Panc1 (cell line): ENCODE measurements at regions not wholly inside any gene's neighbourhood (a gene's known extent, or its start where the extent isn't known, plus 50 kb on each side); places are given as distances from the start of the nearest gene placed in this dataset.

Source experiments
- ATAC-seq: fragments of 200-7000 bp; cut with Tn5 transposase; 2 replicates; pipeline ENCODE4 v1.9.1; 2020; ENCODE audit warnings: mild to moderate bottlenecking, moderate library complexity
- BruUV-seq: library from RNA; stranded (reverse); fragments of 400-500 nt; replicated peaks from 2 replicates; lab custom pipeline; 2021; lab: Mats Ljungman, UMichigan
- CTCF ChIA-PET: fragments of 300-600 bp; sonication (Branson Sonifier 250); formaldehyde crosslinking; loops from one replicate; lab custom pipeline; 2022; ENCODE audit warnings: antibody characterized with exemption; lab: Charles Lee
- POLR2A ChIA-PET: fragments of 300-600 bp; sonication (Branson Sonifier 250); formaldehyde crosslinking; loops from one replicate; lab custom pipeline; 2022; ENCODE audit warnings: antibody characterized with exemption; lab: Charles Lee
- DNase-seq: peaks from one replicate; pipeline ENCODE4 v3.0.0-alpha.2; 2010; ENCODE audit warnings: low read depth, low spot score
- H3K27ac ChIP-seq: 2 replicates; pipeline ENCODE4 v1.5.1; 2011; ENCODE audit warnings: mild to moderate bottlenecking, low read length, inconsistent platforms
- H3K27me3 ChIP-seq: fragments of 200-500 bp; sonication (Bioruptor generic); 2 replicates; pipeline ENCODE4 v1.6.0; 2014; ENCODE audit warnings: low read length, inconsistent platforms; ENCODE audit not compliant: control insufficient read depth, insufficient read depth
- H3K36me3 ChIP-seq: fragments of 200-500 bp; sonication (Bioruptor generic); 2 replicates; pipeline ENCODE4 v1.5.1; 2014; ENCODE audit warnings: inconsistent platforms, mild to moderate bottlenecking, low read length, moderate library complexity; ENCODE audit not compliant: control insufficient read depth, insufficient read depth
- H3K4me1 ChIP-seq: 2 replicates; pipeline ENCODE4 v1.5.1; 2011; ENCODE audit warnings: inconsistent platforms, mild to moderate bottlenecking, low read length, moderate library complexity; ENCODE audit not compliant: control insufficient read depth, insufficient read depth
- H3K4me3 ChIP-seq, 2 experiments: 2 replicates each; pipeline ENCODE4 v1.5.1; 2011 to 2012; ENCODE audit warnings: low read depth in 2 of 2, low read length in 2 of 2, mild to moderate bottlenecking in 2 of 2, inconsistent platforms in 1 of 2, moderate library complexity in 1 of 2
- H3K9me3 ChIP-seq: fragments of 200-500 bp; sonication (Bioruptor generic); 2 replicates; pipeline ENCODE4 v1.5.1; 2014; ENCODE audit warnings: low read depth, mild to moderate bottlenecking, inconsistent platforms, low read length, moderate library complexity; ENCODE audit not compliant: control insufficient read depth, insufficient read depth
- POLR2AphosphoS5 ChIP-seq: IDR thresholded peaks from 2 replicates; pipeline ENCODE4 v1.6.1; 2012; ENCODE audit warnings: mild to moderate bottlenecking, low read depth, low read length, moderate library complexity
- SIN3A ChIP-seq: IDR thresholded peaks from 2 replicates; pipeline ENCODE4 v1.6.1; 2012; ENCODE audit warnings: low read depth, mild to moderate bottlenecking, low read length, moderate library complexity, borderline replicate concordance; ENCODE audit not compliant: insufficient read depth
- TCF7L2 ChIP-seq: IDR thresholded peaks from 2 replicates; pipeline ENCODE4 v1.6.1; 2011; ENCODE audit warnings: mild to moderate bottlenecking, low read depth, low read length, inconsistent platforms
- in situ Hi-C: cut with HindIII; loops from 2 replicates; pipeline ENCODE4 v1.10.0; 2016; ENCODE audit warnings: low sequenced_read_pairs, low pct_unique_long_range_greater_than_20kb
- intact Hi-C: fragments of 100-400 bp; cut with micrococcal nuclease; formaldehyde crosslinking; loops from one replicate; pipeline ENCODE4 v1.10.0; 2022; ENCODE audit not compliant: unreplicated experiment
- TF ChIP-seq, protein P1 (sequence below): fragments of 450-650 bp; IDR thresholded peaks from 2 replicates; pipeline ENCODE4 v1.5.1; 2017; ENCODE audit warnings: mild to moderate bottlenecking
- TF ChIP-seq, protein P2 (sequence below), 2 experiments: IDR thresholded peaks; 2 replicates each; pipeline ENCODE4 v1.6.1; 2011 to 2012; ENCODE audit warnings: low read depth in 2 of 2, control low read depth in 1 of 2, low read length in 1 of 2, mild to moderate bottlenecking in 1 of 2, moderate library complexity in 1 of 2; ENCODE audit not compliant: insufficient read depth in 1 of 2

DNA sequence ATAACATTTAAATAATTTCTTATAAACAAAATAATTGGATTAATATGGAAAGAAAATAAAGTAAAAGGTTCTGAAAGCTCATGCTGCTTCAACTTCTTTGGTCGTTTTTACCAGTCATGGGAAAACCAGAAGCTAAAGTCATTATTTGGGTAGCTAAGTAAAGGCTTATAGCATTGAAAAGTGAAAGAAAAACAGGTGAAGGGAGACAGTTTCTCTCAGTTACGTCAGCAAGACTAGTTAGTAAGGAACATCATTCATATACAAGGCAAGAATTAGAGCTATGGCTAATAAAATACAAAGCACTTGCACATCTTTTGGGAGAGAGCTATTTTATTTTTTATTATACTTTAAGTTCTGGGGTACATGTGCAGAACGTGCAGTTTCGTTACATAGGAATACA lies 170.3 kb upstream of the SYT10 start:
- in situ Hi-C loops (no loop called here), intact Hi-C loops (no loop called here)
- ATAC-seq (no peak), DNase-seq (no peak)
- Histone ChIP-seq H3K9me3 (no peaks in the 10 kb centered on the region), H3K36me3 (no peaks in the 10 kb centered on the region), H3K4me1 (no peaks in the 10 kb centered on the region), H3K27me3 (no peaks in the 10 kb centered on the region), H3K27ac (no peak overlapping the region), H3K4me3 (no peak overlapping the region)
- ChIA-PET POLR2A (no interaction called here), CTCF (no interaction called here)
- no TSS peak for BruUV-seq
- TF ChIP-seq, protein P1, sequence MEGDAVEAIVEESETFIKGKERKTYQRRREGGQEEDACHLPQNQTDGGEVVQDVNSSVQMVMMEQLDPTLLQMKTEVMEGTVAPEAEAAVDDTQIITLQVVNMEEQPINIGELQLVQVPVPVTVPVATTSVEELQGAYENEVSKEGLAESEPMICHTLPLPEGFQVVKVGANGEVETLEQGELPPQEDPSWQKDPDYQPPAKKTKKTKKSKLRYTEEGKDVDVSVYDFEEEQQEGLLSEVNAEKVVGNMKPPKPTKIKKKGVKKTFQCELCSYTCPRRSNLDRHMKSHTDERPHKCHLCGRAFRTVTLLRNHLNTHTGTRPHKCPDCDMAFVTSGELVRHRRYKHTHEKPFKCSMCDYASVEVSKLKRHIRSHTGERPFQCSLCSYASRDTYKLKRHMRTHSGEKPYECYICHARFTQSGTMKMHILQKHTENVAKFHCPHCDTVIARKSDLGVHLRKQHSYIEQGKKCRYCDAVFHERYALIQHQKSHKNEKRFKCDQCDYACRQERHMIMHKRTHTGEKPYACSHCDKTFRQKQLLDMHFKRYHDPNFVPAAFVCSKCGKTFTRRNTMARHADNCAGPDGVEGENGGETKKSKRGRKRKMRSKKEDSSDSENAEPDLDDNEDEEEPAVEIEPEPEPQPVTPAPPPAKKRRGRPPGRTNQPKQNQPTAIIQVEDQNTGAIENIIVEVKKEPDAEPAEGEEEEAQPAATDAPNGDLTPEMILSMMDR = no peak
- TF ChIP-seq POLR2AphosphoS5 (no peak), TCF7L2 (no peak), SIN3A (no peak)
- TF ChIP-seq, protein P2, sequence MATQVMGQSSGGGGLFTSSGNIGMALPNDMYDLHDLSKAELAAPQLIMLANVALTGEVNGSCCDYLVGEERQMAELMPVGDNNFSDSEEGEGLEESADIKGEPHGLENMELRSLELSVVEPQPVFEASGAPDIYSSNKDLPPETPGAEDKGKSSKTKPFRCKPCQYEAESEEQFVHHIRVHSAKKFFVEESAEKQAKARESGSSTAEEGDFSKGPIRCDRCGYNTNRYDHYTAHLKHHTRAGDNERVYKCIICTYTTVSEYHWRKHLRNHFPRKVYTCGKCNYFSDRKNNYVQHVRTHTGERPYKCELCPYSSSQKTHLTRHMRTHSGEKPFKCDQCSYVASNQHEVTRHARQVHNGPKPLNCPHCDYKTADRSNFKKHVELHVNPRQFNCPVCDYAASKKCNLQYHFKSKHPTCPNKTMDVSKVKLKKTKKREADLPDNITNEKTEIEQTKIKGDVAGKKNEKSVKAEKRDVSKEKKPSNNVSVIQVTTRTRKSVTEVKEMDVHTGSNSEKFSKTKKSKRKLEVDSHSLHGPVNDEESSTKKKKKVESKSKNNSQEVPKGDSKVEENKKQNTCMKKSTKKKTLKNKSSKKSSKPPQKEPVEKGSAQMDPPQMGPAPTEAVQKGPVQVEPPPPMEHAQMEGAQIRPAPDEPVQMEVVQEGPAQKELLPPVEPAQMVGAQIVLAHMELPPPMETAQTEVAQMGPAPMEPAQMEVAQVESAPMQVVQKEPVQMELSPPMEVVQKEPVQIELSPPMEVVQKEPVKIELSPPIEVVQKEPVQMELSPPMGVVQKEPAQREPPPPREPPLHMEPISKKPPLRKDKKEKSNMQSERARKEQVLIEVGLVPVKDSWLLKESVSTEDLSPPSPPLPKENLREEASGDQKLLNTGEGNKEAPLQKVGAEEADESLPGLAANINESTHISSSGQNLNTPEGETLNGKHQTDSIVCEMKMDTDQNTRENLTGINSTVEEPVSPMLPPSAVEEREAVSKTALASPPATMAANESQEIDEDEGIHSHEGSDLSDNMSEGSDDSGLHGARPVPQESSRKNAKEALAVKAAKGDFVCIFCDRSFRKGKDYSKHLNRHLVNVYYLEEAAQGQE (IDR thresholded peaks at IDR 0.05; ENCODE audit: insufficient read depth in 1 of 2, low read depth in 2 of 2, low read length in 1 of 2) = no peak

DNA sequence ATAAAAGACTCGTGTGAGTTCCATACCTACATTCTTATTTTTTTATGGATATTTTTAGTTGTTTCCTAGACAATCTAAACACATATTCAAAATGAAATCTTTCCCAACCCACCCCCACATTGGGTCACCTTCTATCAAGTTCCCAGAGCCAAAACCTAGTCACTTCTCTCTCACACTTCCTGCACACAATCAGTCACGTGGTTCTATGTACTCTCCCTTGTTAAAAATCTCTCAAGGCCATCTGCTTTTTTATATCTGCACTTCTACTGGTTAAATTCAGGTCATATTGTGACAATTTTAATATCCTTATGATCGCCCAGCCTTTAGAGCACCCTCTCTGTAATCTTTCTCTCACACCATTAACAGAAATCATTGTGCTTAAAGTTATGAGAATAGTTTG lies 175.0 kb upstream of the SYT10 start:
- Histone ChIP-seq H3K27ac (no peak overlapping the region), H3K4me3 (no peak overlapping the region), H3K36me3 (no peaks in the 10 kb centered on the region), H3K9me3 (peaks cover 10% of the 10 kb centered on the region; the same call in 1 of the 2 replicates), H3K4me1 (no peaks in the 10 kb centered on the region), H3K27me3 (no peaks in the 10 kb centered on the region)
- in situ Hi-C loops = no loop called here
- ATAC-seq (no peak), DNase-seq (no peak)
- POLR2A ChIA-PET = no interaction called here
- CTCF ChIA-PET = no interaction called here
- BruUV-seq = no TSS peak
- intact Hi-C loops = no loop called here
- TF ChIP-seq, protein P2 (IDR thresholded peaks at IDR 0.05; ENCODE audit: insufficient read depth in 1 of 2, low read depth in 2 of 2, low read length in 1 of 2) = no peak
- TF ChIP-seq, protein P1 = no peak
- TF ChIP-seq POLR2AphosphoS5 = no peak
- TF ChIP-seq TCF7L2 = no peak
- no peak for TF ChIP-seq SIN3A
